ENCODE measurements at regions not wholly inside any gene's neighbourhood (a gene's known extent, or its start where the extent isn't known, plus 50 kb on each side); places are given as distances from the start of the nearest gene placed in this dataset.

GRCh38 chr12:33588725-33589405, 149.2 kb upstream of the SYT10 start:
- TF ChIP-seq ZNF879 (CRISPR knock-in tag; IDR thresholded peaks at IDR 0.05): no peak
- no peak for TF ChIP-seq PHF20 (CRISPR knock-in tag; IDR thresholded peaks at IDR 0.05)
- no peak for TF ChIP-seq ZNF143 (CRISPR knock-in tag; IDR thresholded peaks at IDR 0.05)
- no peak for TF ChIP-seq ZNF24 (IDR thresholded peaks at IDR 0.05)
- TF ChIP-seq SOX13 (IDR thresholded peaks at IDR 0.05): no peak
- TF ChIP-seq SOX13 (CRISPR knock-in tag; conservative IDR thresholded peaks at IDR 0.05 in 1 of 2, IDR thresholded peaks at IDR 0.05 in 1 of 2): no peak
- TF ChIP-seq ZNF431 (CRISPR knock-in tag; IDR thresholded peaks at IDR 0.05; ENCODE audit: borderline replicate concordance, low read depth): no peak
- TF ChIP-seq TFDP2 (CRISPR knock-in tag; IDR thresholded peaks at IDR 0.05): no peak
- no peak for TF ChIP-seq CBX5 (CRISPR knock-in tag; IDR thresholded peaks at IDR 0.05; ENCODE audit: borderline replicate concordance)
- TF ChIP-seq CBX2 (IDR thresholded peaks at IDR 0.05; ENCODE audit: low read depth, low read length): no peak
- no peak for TF ChIP-seq CBX2 (CRISPR knock-in tag; IDR thresholded peaks at IDR 0.05; ENCODE audit: low read depth)

Data from HepG2 (cell line).